Endothelial cell of umbilical vein (primary cell): ENCODE measurements at regions not wholly inside any gene's neighbourhood (a gene's known extent, or its start where the extent isn't known, plus 50 kb on each side); places are given as distances from the start of the nearest gene placed in this dataset.

Source experiments
- GATA2 ChIP-seq: IDR thresholded peaks from 2 replicates; pipeline ENCODE4 v1.7.0; 2011; ENCODE audit warnings: low read depth, mild to moderate bottlenecking, moderate library complexity, mixed read lengths, low read length; ENCODE audit not compliant: insufficient read length, insufficient read depth
- JUN ChIP-seq: IDR thresholded peaks from 2 replicates; pipeline ENCODE4 v1.6.1; 2011; ENCODE audit warnings: borderline replicate concordance, low read depth; ENCODE audit not compliant: insufficient read length, insufficient read depth
- POLR2A ChIP-seq: IDR thresholded peaks from 2 replicates; pipeline ENCODE4 v1.6.1; 2012; ENCODE audit warnings: low read depth, mild to moderate bottlenecking, control low read depth, low read length
- POLR2AphosphoS5 ChIP-seq: IDR thresholded peaks from 2 replicates; pipeline ENCODE4 v1.6.1; 2012; ENCODE audit warnings: low read depth, mild to moderate bottlenecking, control low read depth, low read length, moderate library complexity; ENCODE audit not compliant: insufficient read depth
- TF ChIP-seq, protein P1 (sequence below), 2 donors: IDR thresholded peaks; 1 replicate in 1 of 2; 2 replicates in 1 of 2; pipeline ENCODE4 v1.5.1; 2011; ENCODE audit warnings: low read length in 2 of 2, mild to moderate bottlenecking in 2 of 2, moderate library complexity in 2 of 2, control low read depth in 1 of 2, inconsistent platforms in 1 of 2, low read depth in 1 of 2; ENCODE audit not compliant: insufficient read depth in 1 of 2; ENCODE audit errors: extremely low read depth in 1 of 2

DNA sequence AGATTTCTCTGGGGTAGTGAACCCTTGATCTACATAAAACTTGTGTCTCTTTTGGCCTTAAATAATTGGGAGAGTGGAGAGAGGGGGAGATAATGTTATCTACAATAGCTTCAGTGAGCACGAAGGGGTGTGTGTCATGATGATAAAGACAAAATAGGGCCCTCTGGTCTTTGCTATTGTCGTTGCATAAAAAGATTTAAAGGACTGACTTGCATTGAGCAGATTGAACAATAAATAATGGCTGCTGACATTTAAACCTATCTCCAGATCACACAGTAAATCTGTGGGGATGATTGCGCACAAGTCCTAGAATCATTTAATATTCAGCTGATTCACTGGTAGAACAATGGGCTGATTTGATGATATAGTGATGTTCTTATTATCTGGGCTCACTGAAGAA lies 71.3 kb upstream of the GAP43 start:
- TF ChIP-seq, protein P1, sequence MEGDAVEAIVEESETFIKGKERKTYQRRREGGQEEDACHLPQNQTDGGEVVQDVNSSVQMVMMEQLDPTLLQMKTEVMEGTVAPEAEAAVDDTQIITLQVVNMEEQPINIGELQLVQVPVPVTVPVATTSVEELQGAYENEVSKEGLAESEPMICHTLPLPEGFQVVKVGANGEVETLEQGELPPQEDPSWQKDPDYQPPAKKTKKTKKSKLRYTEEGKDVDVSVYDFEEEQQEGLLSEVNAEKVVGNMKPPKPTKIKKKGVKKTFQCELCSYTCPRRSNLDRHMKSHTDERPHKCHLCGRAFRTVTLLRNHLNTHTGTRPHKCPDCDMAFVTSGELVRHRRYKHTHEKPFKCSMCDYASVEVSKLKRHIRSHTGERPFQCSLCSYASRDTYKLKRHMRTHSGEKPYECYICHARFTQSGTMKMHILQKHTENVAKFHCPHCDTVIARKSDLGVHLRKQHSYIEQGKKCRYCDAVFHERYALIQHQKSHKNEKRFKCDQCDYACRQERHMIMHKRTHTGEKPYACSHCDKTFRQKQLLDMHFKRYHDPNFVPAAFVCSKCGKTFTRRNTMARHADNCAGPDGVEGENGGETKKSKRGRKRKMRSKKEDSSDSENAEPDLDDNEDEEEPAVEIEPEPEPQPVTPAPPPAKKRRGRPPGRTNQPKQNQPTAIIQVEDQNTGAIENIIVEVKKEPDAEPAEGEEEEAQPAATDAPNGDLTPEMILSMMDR (IDR thresholded peaks at IDR 0.05; ENCODE audit: extremely low read depth in 1 of 2, insufficient read depth in 1 of 2, low read depth in 1 of 2, low read length in 2 of 2) = no peak
- TF ChIP-seq GATA2 = no peak
- TF ChIP-seq POLR2AphosphoS5 = no peak
- TF ChIP-seq POLR2A = no peak
- no peak for TF ChIP-seq JUN
